Panc1 (cell line): ENCODE measurements at regions not wholly inside any gene's neighbourhood (a gene's known extent, or its start where the extent isn't known, plus 50 kb on each side); places are given as distances from the start of the nearest gene placed in this dataset.

ENCODE experiments used
- ATAC-seq: fragments of 200-7000 bp; cut with Tn5 transposase; 2 replicates; pipeline ENCODE4 v1.9.1; 2020; ENCODE audit warnings: mild to moderate bottlenecking, moderate library complexity
- BruUV-seq: library from RNA; stranded (reverse); fragments of 400-500 nt; replicated peaks from 2 replicates; lab custom pipeline; 2021; lab: Mats Ljungman, UMichigan
- CTCF ChIA-PET: fragments of 300-600 bp; sonication (Branson Sonifier 250); formaldehyde crosslinking; loops from one replicate; lab custom pipeline; 2022; ENCODE audit warnings: antibody characterized with exemption; lab: Charles Lee
- POLR2A ChIA-PET: fragments of 300-600 bp; sonication (Branson Sonifier 250); formaldehyde crosslinking; loops from one replicate; lab custom pipeline; 2022; ENCODE audit warnings: antibody characterized with exemption; lab: Charles Lee
- DNase-seq: peaks from one replicate; pipeline ENCODE4 v3.0.0-alpha.2; 2010; ENCODE audit warnings: low read depth, low spot score
- H3K27ac ChIP-seq: 2 replicates; pipeline ENCODE4 v1.5.1; 2011; ENCODE audit warnings: mild to moderate bottlenecking, low read length, inconsistent platforms
- H3K27me3 ChIP-seq: fragments of 200-500 bp; sonication (Bioruptor generic); 2 replicates; pipeline ENCODE4 v1.6.0; 2014; ENCODE audit warnings: low read length, inconsistent platforms; ENCODE audit not compliant: control insufficient read depth, insufficient read depth
- H3K36me3 ChIP-seq: fragments of 200-500 bp; sonication (Bioruptor generic); 2 replicates; pipeline ENCODE4 v1.5.1; 2014; ENCODE audit warnings: inconsistent platforms, mild to moderate bottlenecking, low read length, moderate library complexity; ENCODE audit not compliant: control insufficient read depth, insufficient read depth
- H3K4me1 ChIP-seq: 2 replicates; pipeline ENCODE4 v1.5.1; 2011; ENCODE audit warnings: inconsistent platforms, mild to moderate bottlenecking, low read length, moderate library complexity; ENCODE audit not compliant: control insufficient read depth, insufficient read depth
- H3K4me3 ChIP-seq, 2 experiments: 2 replicates each; pipeline ENCODE4 v1.5.1; 2011 to 2012; ENCODE audit warnings: low read depth in 2 of 2, low read length in 2 of 2, mild to moderate bottlenecking in 2 of 2, inconsistent platforms in 1 of 2, moderate library complexity in 1 of 2
- H3K9me3 ChIP-seq: fragments of 200-500 bp; sonication (Bioruptor generic); 2 replicates; pipeline ENCODE4 v1.5.1; 2014; ENCODE audit warnings: low read depth, mild to moderate bottlenecking, inconsistent platforms, low read length, moderate library complexity; ENCODE audit not compliant: control insufficient read depth, insufficient read depth
- POLR2AphosphoS5 ChIP-seq: IDR thresholded peaks from 2 replicates; pipeline ENCODE4 v1.6.1; 2012; ENCODE audit warnings: mild to moderate bottlenecking, low read depth, low read length, moderate library complexity
- SIN3A ChIP-seq: IDR thresholded peaks from 2 replicates; pipeline ENCODE4 v1.6.1; 2012; ENCODE audit warnings: low read depth, mild to moderate bottlenecking, low read length, moderate library complexity, borderline replicate concordance; ENCODE audit not compliant: insufficient read depth
- TCF7L2 ChIP-seq: IDR thresholded peaks from 2 replicates; pipeline ENCODE4 v1.6.1; 2011; ENCODE audit warnings: mild to moderate bottlenecking, low read depth, low read length, inconsistent platforms
- in situ Hi-C: cut with HindIII; loops from 2 replicates; pipeline ENCODE4 v1.10.0; 2016; ENCODE audit warnings: low sequenced_read_pairs, low pct_unique_long_range_greater_than_20kb
- intact Hi-C: fragments of 100-400 bp; cut with micrococcal nuclease; formaldehyde crosslinking; loops from one replicate; pipeline ENCODE4 v1.10.0; 2022; ENCODE audit not compliant: unreplicated experiment
- TF ChIP-seq, protein P1 (sequence below), 2 experiments: IDR thresholded peaks; 2 replicates each; pipeline ENCODE4 v1.6.1; 2011 to 2012; ENCODE audit warnings: low read depth in 2 of 2, control low read depth in 1 of 2, low read length in 1 of 2, mild to moderate bottlenecking in 1 of 2, moderate library complexity in 1 of 2; ENCODE audit not compliant: insufficient read depth in 1 of 2
- TF ChIP-seq, protein P2 (sequence below): fragments of 450-650 bp; IDR thresholded peaks from 2 replicates; pipeline ENCODE4 v1.5.1; 2017; ENCODE audit warnings: mild to moderate bottlenecking

DNA sequence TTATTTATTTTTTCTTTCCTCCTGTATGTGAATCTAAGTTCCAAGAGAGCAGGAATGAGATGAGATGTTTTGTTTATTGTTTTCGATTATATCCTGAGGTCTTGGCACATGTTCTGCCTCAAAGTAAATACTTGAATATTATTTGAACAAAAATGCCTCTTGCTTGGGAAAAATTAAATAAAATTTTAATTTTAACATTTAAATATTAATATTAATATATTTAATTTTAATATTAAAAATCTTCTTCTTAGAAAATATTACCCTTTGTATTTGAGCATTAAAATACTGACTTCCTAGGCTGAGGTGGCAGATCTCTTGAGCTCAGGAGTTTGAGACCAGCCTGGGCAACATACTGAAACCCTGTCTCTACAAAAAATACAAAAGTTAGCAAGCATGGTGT, 123.4 kb upstream of the SEMA3D start:
- no peaks in the 10 kb centered on the region for H3K27me3 ChIP-seq
- H3K4me3 ChIP-seq: no peak overlapping the region
- no peaks in the 10 kb centered on the region for H3K4me1 ChIP-seq
- POLR2A ChIA-PET: no interaction called here
- intact Hi-C loops: no loop called here
- in situ Hi-C loops: no loop called here
- CTCF ChIA-PET: no interaction called here
- H3K36me3 ChIP-seq: no peaks in the 10 kb centered on the region
- no peak overlapping the region for H3K27ac ChIP-seq
- no peak for DNase-seq
- no peaks in the 10 kb centered on the region for H3K9me3 ChIP-seq
- no peak for ATAC-seq
- BruUV-seq: no TSS peak
- TF ChIP-seq SIN3A: no peak
- TF ChIP-seq, protein P1, sequence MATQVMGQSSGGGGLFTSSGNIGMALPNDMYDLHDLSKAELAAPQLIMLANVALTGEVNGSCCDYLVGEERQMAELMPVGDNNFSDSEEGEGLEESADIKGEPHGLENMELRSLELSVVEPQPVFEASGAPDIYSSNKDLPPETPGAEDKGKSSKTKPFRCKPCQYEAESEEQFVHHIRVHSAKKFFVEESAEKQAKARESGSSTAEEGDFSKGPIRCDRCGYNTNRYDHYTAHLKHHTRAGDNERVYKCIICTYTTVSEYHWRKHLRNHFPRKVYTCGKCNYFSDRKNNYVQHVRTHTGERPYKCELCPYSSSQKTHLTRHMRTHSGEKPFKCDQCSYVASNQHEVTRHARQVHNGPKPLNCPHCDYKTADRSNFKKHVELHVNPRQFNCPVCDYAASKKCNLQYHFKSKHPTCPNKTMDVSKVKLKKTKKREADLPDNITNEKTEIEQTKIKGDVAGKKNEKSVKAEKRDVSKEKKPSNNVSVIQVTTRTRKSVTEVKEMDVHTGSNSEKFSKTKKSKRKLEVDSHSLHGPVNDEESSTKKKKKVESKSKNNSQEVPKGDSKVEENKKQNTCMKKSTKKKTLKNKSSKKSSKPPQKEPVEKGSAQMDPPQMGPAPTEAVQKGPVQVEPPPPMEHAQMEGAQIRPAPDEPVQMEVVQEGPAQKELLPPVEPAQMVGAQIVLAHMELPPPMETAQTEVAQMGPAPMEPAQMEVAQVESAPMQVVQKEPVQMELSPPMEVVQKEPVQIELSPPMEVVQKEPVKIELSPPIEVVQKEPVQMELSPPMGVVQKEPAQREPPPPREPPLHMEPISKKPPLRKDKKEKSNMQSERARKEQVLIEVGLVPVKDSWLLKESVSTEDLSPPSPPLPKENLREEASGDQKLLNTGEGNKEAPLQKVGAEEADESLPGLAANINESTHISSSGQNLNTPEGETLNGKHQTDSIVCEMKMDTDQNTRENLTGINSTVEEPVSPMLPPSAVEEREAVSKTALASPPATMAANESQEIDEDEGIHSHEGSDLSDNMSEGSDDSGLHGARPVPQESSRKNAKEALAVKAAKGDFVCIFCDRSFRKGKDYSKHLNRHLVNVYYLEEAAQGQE (IDR thresholded peaks at IDR 0.05; ENCODE audit: insufficient read depth in 1 of 2, low read depth in 2 of 2, low read length in 1 of 2): no peak
- TF ChIP-seq TCF7L2: no peak
- no peak for TF ChIP-seq POLR2AphosphoS5
- TF ChIP-seq, protein P2, sequence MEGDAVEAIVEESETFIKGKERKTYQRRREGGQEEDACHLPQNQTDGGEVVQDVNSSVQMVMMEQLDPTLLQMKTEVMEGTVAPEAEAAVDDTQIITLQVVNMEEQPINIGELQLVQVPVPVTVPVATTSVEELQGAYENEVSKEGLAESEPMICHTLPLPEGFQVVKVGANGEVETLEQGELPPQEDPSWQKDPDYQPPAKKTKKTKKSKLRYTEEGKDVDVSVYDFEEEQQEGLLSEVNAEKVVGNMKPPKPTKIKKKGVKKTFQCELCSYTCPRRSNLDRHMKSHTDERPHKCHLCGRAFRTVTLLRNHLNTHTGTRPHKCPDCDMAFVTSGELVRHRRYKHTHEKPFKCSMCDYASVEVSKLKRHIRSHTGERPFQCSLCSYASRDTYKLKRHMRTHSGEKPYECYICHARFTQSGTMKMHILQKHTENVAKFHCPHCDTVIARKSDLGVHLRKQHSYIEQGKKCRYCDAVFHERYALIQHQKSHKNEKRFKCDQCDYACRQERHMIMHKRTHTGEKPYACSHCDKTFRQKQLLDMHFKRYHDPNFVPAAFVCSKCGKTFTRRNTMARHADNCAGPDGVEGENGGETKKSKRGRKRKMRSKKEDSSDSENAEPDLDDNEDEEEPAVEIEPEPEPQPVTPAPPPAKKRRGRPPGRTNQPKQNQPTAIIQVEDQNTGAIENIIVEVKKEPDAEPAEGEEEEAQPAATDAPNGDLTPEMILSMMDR: no peak

DNA sequence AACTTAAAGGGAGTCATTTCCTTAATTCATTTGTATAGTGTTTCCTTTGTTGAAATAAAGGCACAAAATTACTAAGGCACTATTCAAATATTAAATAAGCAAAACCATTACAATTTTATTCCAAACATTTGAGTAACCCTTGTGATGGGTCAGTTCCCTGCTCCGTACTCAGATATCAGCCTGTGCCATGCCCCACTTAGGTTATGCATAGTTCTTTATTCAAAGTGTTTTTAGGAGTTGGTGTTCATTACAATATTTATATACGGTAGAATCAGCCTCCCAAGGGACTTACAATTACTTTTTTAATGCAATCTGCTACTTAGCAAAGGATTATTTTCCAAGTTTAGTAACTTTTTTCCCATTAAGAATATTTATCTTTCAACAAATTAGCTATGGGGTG, 119.3 kb upstream of the SEMA3D start:
- no peak overlapping the region for H3K4me3 ChIP-seq
- ChIA-PET CTCF (no interaction called here), POLR2A (no interaction called here)
- no peak for DNase-seq
- in situ Hi-C loops: no loop called here
- H3K36me3 ChIP-seq: no peaks in the 10 kb centered on the region
- H3K27ac ChIP-seq: no peak overlapping the region
- intact Hi-C loops: no loop called here
- H3K27me3 ChIP-seq: no peaks in the 10 kb centered on the region
- no peaks in the 10 kb centered on the region for H3K4me1 ChIP-seq
- BruUV-seq: no TSS peak
- TF ChIP-seq TCF7L2 (no peak), SIN3A (no peak), POLR2AphosphoS5 (no peak)
- TF ChIP-seq, protein P2: no peak
- TF ChIP-seq, protein P1 (IDR thresholded peaks at IDR 0.05; ENCODE audit: insufficient read depth in 1 of 2, low read depth in 2 of 2, low read length in 1 of 2): no peak
- ATAC-seq: no peak
- H3K9me3 ChIP-seq: no peaks in the 10 kb centered on the region
